GM18858 (cell line): ENCODE measurements at regions not wholly inside any gene's neighbourhood (a gene's known extent, or its start where the extent isn't known, plus 50 kb on each side); places are given as distances from the start of the nearest gene placed in this dataset.
"Not testable (repeated sequence)": the region's sequence is repeated elsewhere in the genome, so short reads cannot be mapped to it uniquely, and the experiment has no call there.

ENCODE experiments used
- ATAC-seq: cut with Tn5 transposase; IDR thresholded peaks from one replicate; pipeline ENCODE4 v1.9.1; 2021; ENCODE audit not compliant: unreplicated experiment

- ATAC-seq = no peak
Observed at GRCh38 chr2:210955591-210955990, 399.2 kb downstream of the CPS1 start.

GRCh38 chr2:210956101-210956500 is 399.7 kb downstream of the CPS1 start:
- no peak for ATAC-seq

GRCh38 chr2:210961249-210961648 is 404.9 kb downstream of the CPS1 start:
- ATAC-seq = no peak

- no peak for ATAC-seq
Observed at GRCh38 chr2:210963386-210963785, 407.0 kb downstream of the CPS1 start.

- ATAC-seq = no peak
Observed at GRCh38 chr2:210964141-210964764, 407.9 kb downstream of the CPS1 start.

GRCh38 chr2:210965472-210965871 is 409.1 kb downstream of the CPS1 start:
- no peak for ATAC-seq

GRCh38 chr2:210966330-210966729 is 409.9 kb downstream of the CPS1 start:
- no peak for ATAC-seq

GRCh38 chr2:210971431-210971830 is 415.0 kb downstream of the CPS1 start:
- no peak for ATAC-seq

- not testable (repeated sequence) for ATAC-seq
Observed at GRCh38 chr2:210986806-210987205, 430.4 kb downstream of the CPS1 start.

- no peak for ATAC-seq
Observed at GRCh38 chr2:210991107-210991506, 434.7 kb downstream of the CPS1 start.

- ATAC-seq = no peak
Observed at GRCh38 chr2:210994104-210994503, 437.7 kb downstream of the CPS1 start.

- no peak for ATAC-seq
Observed at GRCh38 chr2:210997373-210997772, 441.0 kb downstream of the CPS1 start.

- no peak for ATAC-seq
Observed at GRCh38 chr2:210998334-210998733, 441.9 kb downstream of the CPS1 start.

GRCh38 chr2:211014376-211014775 is 458.0 kb downstream of the CPS1 start:
- no peak for ATAC-seq

- ATAC-seq = no peak
Observed at GRCh38 chr2:211014906-211015305, 458.5 kb downstream of the CPS1 start.

GRCh38 chr2:211025089-211025488 is 468.7 kb downstream of the CPS1 start:
- not testable (repeated sequence) for ATAC-seq

GRCh38 chr2:211026109-211026508 is 469.7 kb downstream of the CPS1 start:
- ATAC-seq = no peak

- ATAC-seq = no peak
Observed at GRCh38 chr2:211027976-211028375, 471.6 kb downstream of the CPS1 start.

- no peak for ATAC-seq
Observed at GRCh38 chr2:211033765-211034164, 477.4 kb downstream of the CPS1 start.

GRCh38 chr2:211035548-211036185 is 479.3 kb downstream of the CPS1 start:
- peak; percentile 64 for ATAC-seq

GRCh38 chr2:211045025-211045424 is 488.6 kb downstream of the CPS1 start:
- no peak for ATAC-seq

GRCh38 chr2:211049321-211050018 is 493.1 kb downstream of the CPS1 start:
- ATAC-seq = no peak
